ENCODE measurements at regions not wholly inside any gene's neighbourhood (a gene's known extent, or its start where the extent isn't known, plus 50 kb on each side); places are given as distances from the start of the nearest gene placed in this dataset.

DNA sequence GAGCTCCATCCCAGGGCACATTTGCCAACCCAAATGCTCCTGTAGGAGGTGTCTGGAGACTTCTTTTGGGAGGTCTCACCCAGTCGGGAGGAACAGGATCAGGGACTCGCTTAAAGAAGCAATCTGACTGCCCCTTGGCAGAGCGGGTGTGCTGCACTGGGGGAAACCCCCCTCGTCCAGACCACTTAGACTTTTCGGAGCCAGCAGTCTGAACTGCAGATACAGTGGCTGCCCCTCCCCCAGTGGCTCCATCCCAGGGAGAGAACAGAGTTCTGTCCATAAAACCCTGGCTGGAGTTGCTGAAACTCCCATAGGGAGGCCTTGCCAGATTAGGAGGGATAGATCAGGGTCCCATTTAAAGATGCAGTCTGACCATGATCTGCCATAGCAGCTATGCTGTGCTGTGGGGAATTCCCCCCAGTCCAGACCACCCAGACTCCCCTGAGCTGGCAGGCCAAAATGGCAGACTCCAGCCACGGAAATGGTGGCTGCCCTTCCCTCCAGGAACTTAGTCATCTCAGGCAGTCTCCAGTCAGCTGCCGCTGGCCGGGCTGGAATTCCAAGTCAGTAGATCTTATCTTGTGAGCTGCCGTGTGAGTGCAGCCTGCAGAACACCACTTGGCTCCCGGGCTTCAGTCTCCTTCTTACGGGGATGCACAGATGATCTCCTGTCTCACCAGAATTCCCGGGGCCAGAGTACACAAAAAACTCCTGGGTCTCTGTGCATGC lies 278.1 kb upstream of the SASH1 start:
- Histone ChIP-seq H3K9me3 (ENCODE audit: control insufficient read depth in 1 of 2, insufficient read depth in 1 of 2, low read length in 2 of 2) (peaks cover 5 to 18% of the 10 kb centered on the region in 2 experiments), H3K4me1 (ENCODE audit: insufficient read depth, low read length) (no peaks in the 10 kb centered on the region), H3K36me3 (ENCODE audit: insufficient read depth, low read length) (no peaks in the 10 kb centered on the region), H3K4me3 (ENCODE audit: low read length) (no peak overlapping the region), H3K27me3 (ENCODE audit: control insufficient read depth in 1 of 2, insufficient read depth in 2 of 2, low read length in 2 of 2) (no peaks in the 10 kb centered on the region), H3K27ac (ENCODE audit: low read depth in 1 of 2, low read length in 2 of 2) (no peak overlapping the region)
- Mint-ChIP-seq H3K4me1 (ENCODE audit: low read depth) (no peaks in the 10 kb centered on the region), H3K9me3 (peaks cover 6% of the 10 kb centered on the region), H3K27ac (no peak overlapping the region), H3K4me3 (no peak overlapping the region), H3K27me3 (no peaks in the 10 kb centered on the region), H3K36me3 (ENCODE audit: low read depth) (no peaks in the 10 kb centered on the region)
- TF ChIP-seq, protein P1, sequence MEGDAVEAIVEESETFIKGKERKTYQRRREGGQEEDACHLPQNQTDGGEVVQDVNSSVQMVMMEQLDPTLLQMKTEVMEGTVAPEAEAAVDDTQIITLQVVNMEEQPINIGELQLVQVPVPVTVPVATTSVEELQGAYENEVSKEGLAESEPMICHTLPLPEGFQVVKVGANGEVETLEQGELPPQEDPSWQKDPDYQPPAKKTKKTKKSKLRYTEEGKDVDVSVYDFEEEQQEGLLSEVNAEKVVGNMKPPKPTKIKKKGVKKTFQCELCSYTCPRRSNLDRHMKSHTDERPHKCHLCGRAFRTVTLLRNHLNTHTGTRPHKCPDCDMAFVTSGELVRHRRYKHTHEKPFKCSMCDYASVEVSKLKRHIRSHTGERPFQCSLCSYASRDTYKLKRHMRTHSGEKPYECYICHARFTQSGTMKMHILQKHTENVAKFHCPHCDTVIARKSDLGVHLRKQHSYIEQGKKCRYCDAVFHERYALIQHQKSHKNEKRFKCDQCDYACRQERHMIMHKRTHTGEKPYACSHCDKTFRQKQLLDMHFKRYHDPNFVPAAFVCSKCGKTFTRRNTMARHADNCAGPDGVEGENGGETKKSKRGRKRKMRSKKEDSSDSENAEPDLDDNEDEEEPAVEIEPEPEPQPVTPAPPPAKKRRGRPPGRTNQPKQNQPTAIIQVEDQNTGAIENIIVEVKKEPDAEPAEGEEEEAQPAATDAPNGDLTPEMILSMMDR (IDR thresholded peaks at IDR 0.05), result no peak
- ATAC-seq (ENCODE audit: poor library complexity) (no peak), DNase-seq (no peak)
- ChIA-PET CTCF (no interaction called here), POLR2A (no interaction called here)
- intact Hi-C loops (cut with DNase I, micrococcal nuclease), result no loop called here

DNA sequence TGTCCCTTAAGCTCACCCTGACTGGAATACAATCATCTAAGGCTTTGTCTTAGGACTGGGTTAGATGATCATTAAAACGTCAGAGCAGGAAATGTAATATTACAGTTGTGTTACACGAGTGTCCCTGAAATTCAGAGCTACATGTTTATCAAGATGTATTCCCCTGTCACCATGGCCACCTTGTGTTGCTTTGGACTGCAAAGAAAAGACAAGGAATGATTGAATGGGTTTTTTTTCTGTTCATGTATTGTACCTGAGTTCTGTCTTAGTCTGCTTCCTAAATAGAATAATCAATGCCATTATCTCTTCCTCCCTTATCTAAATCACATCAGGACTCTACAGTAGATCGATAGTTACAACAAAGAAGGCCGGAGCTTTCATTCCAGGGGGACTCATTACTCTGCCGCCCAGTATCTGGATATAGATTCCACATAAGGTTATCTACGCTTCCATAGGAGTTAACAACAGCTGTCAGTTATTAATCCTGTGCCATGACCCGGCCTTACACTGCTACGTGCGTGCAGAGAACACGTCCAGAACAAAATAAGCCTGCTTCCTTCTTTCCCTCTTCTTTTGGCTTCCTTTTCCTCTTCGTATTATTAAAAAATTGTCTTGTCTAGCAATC lies 274.1 kb upstream of the SASH1 start:
- peaks cover 3% of the 10 kb centered on the region for H3K27me3 Mint-ChIP-seq
- no peaks in the 10 kb centered on the region for H3K4me1 Mint-ChIP-seq (ENCODE audit: low read depth)
- H3K4me3 Mint-ChIP-seq, result no peak overlapping the region
- H3K9me3 Mint-ChIP-seq, result peaks cover 8% of the 10 kb centered on the region
- ChIA-PET POLR2A (no interaction called here), CTCF (no interaction called here)
- DNase-seq, result no peak
- H3K4me3 ChIP-seq (ENCODE audit: low read length), result no peak overlapping the region
- H3K4me1 ChIP-seq (ENCODE audit: insufficient read depth, low read length), result no peaks in the 10 kb centered on the region
- peaks cover 0 to 15% of the 10 kb centered on the region in 2 experiments for H3K9me3 ChIP-seq (ENCODE audit: control insufficient read depth in 1 of 2, insufficient read depth in 1 of 2, low read length in 2 of 2)
- intact Hi-C loops (cut with DNase I, micrococcal nuclease), result no loop called here
- no peak overlapping the region for H3K27ac ChIP-seq (ENCODE audit: low read depth in 1 of 2, low read length in 2 of 2)
- no peaks in the 10 kb centered on the region for H3K27me3 ChIP-seq (ENCODE audit: control insufficient read depth in 1 of 2, insufficient read depth in 2 of 2, low read length in 2 of 2)
- TF ChIP-seq, protein P1 (IDR thresholded peaks at IDR 0.05), result no peak
- ATAC-seq (ENCODE audit: poor library complexity), result no peak
- H3K36me3 Mint-ChIP-seq (ENCODE audit: low read depth), result no peaks in the 10 kb centered on the region
- H3K36me3 ChIP-seq (ENCODE audit: insufficient read depth, low read length), result no peaks in the 10 kb centered on the region
- H3K27ac Mint-ChIP-seq, result no peak overlapping the region

DNA sequence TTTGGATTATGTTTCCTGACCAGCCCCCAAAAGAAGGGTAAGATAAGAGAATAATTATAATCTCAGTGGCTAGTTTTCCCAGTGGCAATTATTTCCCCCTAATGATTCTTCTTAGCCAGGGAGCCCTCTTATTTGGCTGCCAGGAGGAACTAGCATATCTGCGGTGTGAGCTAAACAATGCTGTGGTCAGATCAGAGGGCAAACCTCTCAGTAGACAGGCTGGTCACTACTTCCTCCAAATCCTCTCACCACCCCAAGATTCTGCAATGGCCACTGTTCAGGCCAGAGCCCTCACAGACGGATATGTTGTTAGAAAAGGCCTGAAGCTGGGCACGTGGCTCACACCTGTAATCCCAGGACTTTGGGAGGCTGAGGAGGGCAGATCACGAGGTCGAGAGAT lies 273.4 kb upstream of the SASH1 start:
- POLR2A ChIA-PET, result no interaction called here

More for the DNA sequence above, 273.4 kb upstream of the SASH1 start:
- intact Hi-C loops (cut with DNase I, micrococcal nuclease), result no loop called here
- no peaks in the 10 kb centered on the region for H3K4me1 Mint-ChIP-seq (ENCODE audit: low read depth)
- H3K27ac Mint-ChIP-seq, result no peak overlapping the region
- H3K4me3 Mint-ChIP-seq, result no peak overlapping the region
- H3K9me3 Mint-ChIP-seq, result peaks cover 9% of the 10 kb centered on the region
- H3K27me3 Mint-ChIP-seq, result peaks cover 3% of the 10 kb centered on the region
- no peaks in the 10 kb centered on the region for H3K27me3 ChIP-seq (ENCODE audit: control insufficient read depth in 1 of 2, insufficient read depth in 2 of 2, low read length in 2 of 2)
- H3K27ac ChIP-seq (ENCODE audit: low read depth in 1 of 2, low read length in 2 of 2), result no peak overlapping the region
- ATAC-seq (ENCODE audit: poor library complexity) (no peak), DNase-seq (no peak)
- H3K4me3 ChIP-seq (ENCODE audit: low read length), result no peak overlapping the region
- H3K9me3 ChIP-seq (ENCODE audit: control insufficient read depth in 1 of 2, insufficient read depth in 1 of 2, low read length in 2 of 2), result peaks cover 0 to 15% of the 10 kb centered on the region in 2 experiments
- no peaks in the 10 kb centered on the region for H3K4me1 ChIP-seq (ENCODE audit: insufficient read depth, low read length)
- CTCF ChIA-PET, result no interaction called here
- H3K36me3 Mint-ChIP-seq (ENCODE audit: low read depth), result no peaks in the 10 kb centered on the region
- no peaks in the 10 kb centered on the region for H3K36me3 ChIP-seq (ENCODE audit: insufficient read depth, low read length)
- TF ChIP-seq, protein P1 (IDR thresholded peaks at IDR 0.05), result no peak

Measured in CD4-positive, alpha-beta T cell (primary cell).